ENCODE measurements at regions not wholly inside any gene's neighbourhood (a gene's known extent, or its start where the extent isn't known, plus 50 kb on each side); places are given as distances from the start of the nearest gene placed in this dataset.
"Not testable (repeated sequence)": the region's sequence is repeated elsewhere in the genome, so short reads cannot be mapped to it uniquely, and the experiment has no call there.

- TF ChIP-seq CTCF, POLR2A (IDR thresholded peaks at IDR 0.05): not testable (repeated sequence)
These were observed 170.9 kb downstream of the MAIP1 start for GRCh38 chr2:200126285-200126670.

Data from uterus (tissue), 2 donors.